ENCODE measurements at regions not wholly inside any gene's neighbourhood (a gene's known extent, or its start where the extent isn't known, plus 50 kb on each side); places are given as distances from the start of the nearest gene placed in this dataset.
"Not testable (repeated sequence)": the region's sequence is repeated elsewhere in the genome, so short reads cannot be mapped to it uniquely, and the experiment has no call there.

DNA sequence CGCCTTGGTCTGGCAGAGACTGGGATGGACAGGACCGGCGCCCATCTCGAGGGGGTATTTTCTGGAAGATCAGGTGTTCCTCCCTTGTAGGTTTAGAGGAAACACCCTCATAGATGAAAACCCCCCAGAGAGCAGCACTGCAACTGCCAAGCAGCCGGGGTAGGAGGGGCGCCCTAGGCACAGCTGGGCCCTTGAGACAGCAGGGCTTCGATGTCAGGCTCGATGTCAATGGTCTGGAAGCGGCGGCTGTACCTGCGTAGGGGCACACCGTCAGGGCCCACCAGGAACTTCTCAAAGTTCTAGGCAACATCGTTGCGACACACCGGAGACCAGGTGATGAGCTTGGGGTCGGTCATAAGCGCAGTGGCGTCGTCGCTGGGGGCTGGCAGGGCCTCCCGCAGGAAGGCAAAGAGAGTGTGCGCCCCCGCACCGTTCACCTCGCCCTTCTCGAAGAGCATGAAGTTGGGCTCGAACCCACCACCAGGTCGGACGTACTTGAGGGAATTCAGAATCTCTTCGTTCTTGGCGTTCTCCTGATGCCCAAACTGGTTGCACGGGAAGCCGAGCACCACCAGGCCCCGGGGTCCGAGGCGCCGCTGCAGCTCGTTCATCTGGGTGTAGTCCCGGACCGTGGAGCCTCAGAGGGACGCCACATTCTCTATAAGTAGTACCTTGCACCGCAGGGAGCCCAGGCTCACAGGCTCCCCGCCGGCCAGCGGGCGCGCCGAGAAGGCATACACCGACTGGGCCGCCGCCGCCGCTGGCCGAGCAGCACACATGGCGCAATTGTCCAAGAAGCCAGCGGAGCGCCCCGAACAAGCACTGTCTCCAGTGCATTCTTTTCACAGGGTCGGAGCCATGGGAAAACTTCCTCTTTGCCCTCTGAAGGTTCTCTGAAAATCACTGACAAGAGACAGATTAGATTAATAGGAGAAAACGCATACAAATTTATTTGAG, 59.0 kb upstream of the ATXN3L start:
- H3K36me3 ChIP-seq (replicated peaks); DNase-seq (ENCODE audit: low spot score in 2 of 2); H3K9me3 ChIP-seq; in situ Hi-C loops (cut with MboI; ENCODE audit: low sequenced_read_pairs); H3K4me3 ChIP-seq; H3K27me3 ChIP-seq (ENCODE audit: low read depth): not testable (repeated sequence)
- H3K4me1 ChIP-seq: peaks cover 50% of the 10 kb centered on the region

DNA sequence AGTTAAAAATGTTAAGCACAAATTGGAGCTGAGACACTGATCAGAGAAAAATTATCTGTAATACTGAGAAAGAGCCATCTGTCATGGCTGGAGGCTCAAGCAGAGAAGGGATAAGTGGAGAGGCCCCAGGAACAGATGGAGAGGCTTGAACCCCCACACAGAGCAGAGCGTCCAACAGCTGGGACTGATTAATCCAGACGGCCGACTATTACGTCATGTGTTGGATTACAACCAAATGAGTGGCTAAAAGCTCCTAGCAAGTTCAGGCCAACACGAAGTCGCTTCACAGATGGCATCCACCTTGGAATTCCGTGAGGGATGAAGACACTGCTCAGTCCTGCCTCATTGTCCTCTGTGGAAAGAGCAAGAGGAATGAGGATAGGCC, 57.7 kb upstream of the ATXN3L start:
- no peaks in the 10 kb centered on the region for H3K27me3 ChIP-seq (ENCODE audit: low read depth)
- in situ Hi-C loops (cut with MboI; ENCODE audit: low sequenced_read_pairs): no loop called here
- peak in 1 of 2 experiments; percentile 75 for DNase-seq (ENCODE audit: low spot score in 2 of 2)
- H3K9me3 ChIP-seq: no peaks in the 10 kb centered on the region
- H3K4me1 ChIP-seq: peaks cover 37% of the 10 kb centered on the region
- H3K4me3 ChIP-seq: no peak overlapping the region
- no peaks in the 10 kb centered on the region for H3K36me3 ChIP-seq (replicated peaks)

- H3K27me3 ChIP-seq (ENCODE audit: low read depth): no peaks in the 10 kb centered on the region
- peak; percentile 66 to 88 for DNase-seq (ENCODE audit: low spot score in 2 of 2)
- H3K36me3 ChIP-seq (replicated peaks): no peaks in the 10 kb centered on the region
- H3K4me1 ChIP-seq: peaks cover 37% of the 10 kb centered on the region
- H3K4me3 ChIP-seq: no peak overlapping the region
- in situ Hi-C loops (cut with MboI; ENCODE audit: low sequenced_read_pairs): no loop called here
- no peaks in the 10 kb centered on the region for H3K9me3 ChIP-seq
These were observed 57.1 kb upstream of the ATXN3L start for GRCh38 chrX:13376857-13377549.

DNA sequence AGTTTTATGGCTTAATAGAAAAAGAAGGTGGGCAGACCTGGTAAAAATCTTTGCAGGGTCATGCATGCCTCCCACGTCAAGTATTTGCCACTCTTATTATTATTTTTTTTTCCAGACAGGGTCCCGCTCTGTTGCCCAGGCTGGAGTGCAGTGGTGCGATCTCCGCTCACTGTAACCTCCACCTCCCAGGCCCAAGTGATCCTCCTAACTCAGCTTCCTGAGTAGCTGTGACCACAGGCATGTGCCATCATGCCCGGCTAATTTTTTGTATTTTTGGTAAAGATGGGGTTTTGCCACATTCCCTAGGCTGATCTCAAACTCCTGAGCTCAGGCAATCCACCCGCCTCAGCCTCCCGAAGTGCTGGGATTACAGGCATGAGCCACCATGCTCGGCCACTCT, 55.7 kb upstream of the ATXN3L start:
- H3K4me1 ChIP-seq: peaks cover 43% of the 10 kb centered on the region
- DNase-seq (ENCODE audit: low spot score in 2 of 2); H3K9me3 ChIP-seq; H3K4me3 ChIP-seq; H3K27me3 ChIP-seq (ENCODE audit: low read depth); H3K36me3 ChIP-seq (replicated peaks); in situ Hi-C loops (cut with MboI; ENCODE audit: low sequenced_read_pairs): not testable (repeated sequence)

DNA sequence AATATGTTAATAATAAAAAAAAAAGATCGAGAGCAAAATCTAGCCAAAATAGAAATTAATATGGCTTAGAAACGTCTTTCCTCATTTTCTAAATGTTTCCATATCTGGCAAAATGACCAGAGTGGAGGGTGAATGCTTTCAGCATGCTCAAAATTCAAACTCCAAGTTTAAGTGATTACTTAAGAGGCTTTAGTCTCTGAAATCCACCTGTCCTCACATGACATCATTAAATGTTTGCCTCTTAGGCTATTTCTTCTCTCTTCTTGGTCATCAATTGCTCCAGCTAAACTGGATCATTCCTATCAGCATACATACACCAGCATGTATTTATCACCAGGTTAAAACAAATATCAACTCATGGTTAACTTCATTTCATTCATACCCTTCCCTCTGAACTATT, 54.5 kb upstream of the ATXN3L start:
- no peaks in the 10 kb centered on the region for H3K27me3 ChIP-seq (ENCODE audit: low read depth)
- no peak overlapping the region for H3K4me3 ChIP-seq
- no peaks in the 10 kb centered on the region for H3K9me3 ChIP-seq
- in situ Hi-C loops (cut with MboI; ENCODE audit: low sequenced_read_pairs): no loop called here
- no peaks in the 10 kb centered on the region for H3K36me3 ChIP-seq (replicated peaks)
- peaks cover 46% of the 10 kb centered on the region for H3K4me1 ChIP-seq
- no peak for DNase-seq (ENCODE audit: low spot score in 2 of 2)

- no peak overlapping the region for H3K4me3 ChIP-seq
- H3K36me3 ChIP-seq (replicated peaks): no peaks in the 10 kb centered on the region
- H3K4me1 ChIP-seq: peaks cover 53% of the 10 kb centered on the region
- no peak for DNase-seq (ENCODE audit: low spot score in 2 of 2)
- H3K27me3 ChIP-seq (ENCODE audit: low read depth): no peaks in the 10 kb centered on the region
- in situ Hi-C loops (cut with MboI; ENCODE audit: low sequenced_read_pairs): no loop called here
- no peaks in the 10 kb centered on the region for H3K9me3 ChIP-seq
These were observed 53.8 kb upstream of the ATXN3L start for GRCh38 chrX:13373431-13374187.

GRCh38 chrX:13373027-13373426, 53.2 kb upstream of the ATXN3L start:
- H3K27me3 ChIP-seq (ENCODE audit: low read depth): no peaks in the 10 kb centered on the region
- H3K4me1 ChIP-seq: peaks cover 56% of the 10 kb centered on the region
- no peaks in the 10 kb centered on the region for H3K36me3 ChIP-seq (replicated peaks)
- in situ Hi-C loops (cut with MboI; ENCODE audit: low sequenced_read_pairs): no loop called here
- DNase-seq (ENCODE audit: low spot score in 2 of 2): no peak
- no peak overlapping the region for H3K4me3 ChIP-seq
- H3K9me3 ChIP-seq: no peaks in the 10 kb centered on the region

GRCh38 chrX:13372203-13372980, 52.5 kb upstream of the ATXN3L start:
- DNase-seq (ENCODE audit: low spot score in 2 of 2): no peak
- no peaks in the 10 kb centered on the region for H3K27me3 ChIP-seq (ENCODE audit: low read depth)
- H3K4me3 ChIP-seq: no peak overlapping the region
- no peaks in the 10 kb centered on the region for H3K36me3 ChIP-seq (replicated peaks)
- in situ Hi-C loops (cut with MboI; ENCODE audit: low sequenced_read_pairs): no loop called here
- peaks cover 53% of the 10 kb centered on the region for H3K4me1 ChIP-seq
- H3K9me3 ChIP-seq: no peaks in the 10 kb centered on the region

DNA sequence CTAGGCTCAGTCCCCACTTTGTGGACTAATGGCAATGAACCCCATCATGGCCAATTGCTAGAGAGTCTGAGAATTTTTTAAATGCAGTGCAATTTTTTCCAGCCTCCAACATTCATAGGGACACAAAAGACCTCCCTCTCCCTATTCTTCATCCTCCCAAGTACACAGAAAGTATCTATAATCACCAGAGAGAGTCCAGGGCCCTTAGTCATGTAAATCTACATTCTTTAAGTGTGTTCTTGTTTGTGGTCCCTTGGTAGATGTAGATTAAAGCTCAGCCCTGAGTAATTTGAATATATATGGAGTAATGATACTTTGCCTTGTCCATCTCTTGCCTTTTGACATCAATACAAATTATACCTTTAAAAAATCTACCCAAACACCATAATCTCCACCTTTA, 51.3 kb upstream of the ATXN3L start:
- peak; percentile 40 to 99 for DNase-seq (ENCODE audit: low spot score in 2 of 2)
- in situ Hi-C loops (cut with MboI; ENCODE audit: low sequenced_read_pairs): no loop called here
- Histone ChIP-seq H3K27me3 (ENCODE audit: low read depth) (no peaks in the 10 kb centered on the region), H3K4me3 (no peak overlapping the region), H3K9me3 (no peaks in the 10 kb centered on the region), H3K36me3 (replicated peaks) (no peaks in the 10 kb centered on the region), H3K4me1 (peaks cover 43% of the 10 kb centered on the region)

DNA sequence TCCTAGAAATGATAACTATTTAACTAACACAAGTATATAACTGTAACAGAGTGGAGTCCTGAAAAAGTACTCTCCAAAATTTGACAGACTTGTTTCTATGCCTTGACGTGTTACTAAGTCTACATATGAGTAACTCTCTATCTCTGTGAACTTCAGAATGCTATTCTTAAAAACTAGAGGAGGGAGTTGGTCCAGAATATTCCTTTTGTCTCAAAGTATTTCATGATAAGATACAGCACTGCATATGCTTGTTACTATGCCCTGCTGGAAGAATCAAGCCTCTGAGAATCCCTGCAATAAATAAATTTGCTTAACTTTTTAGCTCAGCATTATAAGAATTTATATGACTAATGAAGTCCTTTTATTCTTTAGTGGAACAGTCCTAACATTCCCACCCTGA, 50.9 kb upstream of the ATXN3L start:
- H3K4me1 ChIP-seq: peaks cover 41% of the 10 kb centered on the region
- no peaks in the 10 kb centered on the region for H3K9me3 ChIP-seq
- no peaks in the 10 kb centered on the region for H3K27me3 ChIP-seq (ENCODE audit: low read depth)
- in situ Hi-C loops (cut with MboI; ENCODE audit: low sequenced_read_pairs): no loop called here
- no peak overlapping the region for H3K4me3 ChIP-seq
- DNase-seq (ENCODE audit: low spot score in 2 of 2): no peak
- no peaks in the 10 kb centered on the region for H3K36me3 ChIP-seq (replicated peaks)

Measured in HAP-1 (cell line).